ENCODE measurements at regions not wholly inside any gene's neighbourhood (a gene's known extent, or its start where the extent isn't known, plus 50 kb on each side); places are given as distances from the start of the nearest gene placed in this dataset.

DNA sequence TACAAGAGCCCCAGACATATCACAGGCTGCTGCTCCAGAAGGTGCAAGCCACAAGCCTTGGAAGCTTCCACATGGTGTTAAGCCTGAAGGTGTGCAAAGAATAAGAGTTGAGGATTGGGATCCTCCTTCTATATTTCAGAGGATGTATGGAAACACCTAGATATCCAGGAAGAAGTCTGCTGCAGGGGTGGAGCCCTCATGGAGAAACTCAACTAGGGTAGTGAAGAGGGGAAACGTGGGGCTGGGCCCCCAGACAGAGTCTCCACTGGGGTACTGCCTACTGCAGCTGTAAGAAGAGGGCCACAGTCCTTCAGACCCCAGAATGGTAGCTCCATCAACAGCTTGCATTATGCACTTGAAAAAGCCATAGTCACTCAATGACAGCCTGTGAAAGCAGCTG lies 1444.0 kb downstream of the SLITRK1 start:
- intact Hi-C loops (cut with micrococcal nuclease) (no loop called here), dilution Hi-C loops (cut with MboI; ENCODE audit: extremely low pct_ligation_motif_present, low sequenced_read_pairs) (no loop called here)
- ChIA-PET POLR2A (no interaction called here), CTCF (no interaction called here)
- no TSS peak for BruUV-seq (replicated peaks)
- Histone ChIP-seq H3K4me2 (ENCODE audit: insufficient read depth, low read length) (no peak overlapping the region), H3K4me3 (replicated peaks in 1 of 3; ENCODE audit: insufficient read depth in 1 of 3, low read depth in 1 of 3, low read length in 3 of 3) (no peak overlapping the region), H4K20me1 (replicated peaks; ENCODE audit: control insufficient read depth, extremely low read depth, insufficient read depth, low read length) (no peaks in the 10 kb centered on the region), H2AFZ (ENCODE audit: low read depth, low read length) (no peak overlapping the region), H3K9ac (replicated peaks; ENCODE audit: extremely low read depth, insufficient read depth, low read length) (no peak overlapping the region), H3K27ac (ENCODE audit: insufficient read depth, low read depth, low read length) (no peak overlapping the region), H3K36me3 (ENCODE audit: control insufficient read depth in 2 of 2, extremely low read depth in 1 of 2, insufficient read depth in 2 of 2, low read length in 2 of 2) (no peaks in the 10 kb centered on the region), H3K4me1 (ENCODE audit: control insufficient read depth, extremely low read depth, insufficient read depth, low read length) (no peaks in the 10 kb centered on the region), H3K27me3 (ENCODE audit: control insufficient read depth in 2 of 2, insufficient read depth in 2 of 2, low read length in 2 of 2) (no peaks in the 10 kb centered on the region), H3K9me3 (replicated peaks; ENCODE audit: control insufficient read depth, insufficient read depth, low read length) (peaks cover 4% of the 10 kb centered on the region), H3K79me2 (ENCODE audit: control insufficient read depth, insufficient read depth, low read length) (no peaks in the 10 kb centered on the region), H3K9me1 (replicated peaks; ENCODE audit: control insufficient read depth, extremely low read depth, insufficient read depth, low read length) (no peaks in the 10 kb centered on the region)
- FAIRE-seq: no peak
- no peak for DNase-seq (ENCODE audit: low read depth, low spot score)
- TF ChIP-seq EZH2 (IDR thresholded peaks at IDR 0.05; ENCODE audit: borderline replicate concordance, low read depth, low read length, severe bottlenecking): no peak
- TF ChIP-seq, protein P1, sequence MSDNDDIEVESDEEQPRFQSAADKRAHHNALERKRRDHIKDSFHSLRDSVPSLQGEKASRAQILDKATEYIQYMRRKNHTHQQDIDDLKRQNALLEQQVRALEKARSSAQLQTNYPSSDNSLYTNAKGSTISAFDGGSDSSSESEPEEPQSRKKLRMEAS (IDR thresholded peaks at IDR 0.05; ENCODE audit: insufficient read depth, insufficient read length): no peak
- no peak for TF ChIP-seq POLR2AphosphoS5 (IDR thresholded peaks at IDR 0.05; ENCODE audit: insufficient read depth, low read depth, low read length)
- TF ChIP-seq FOS (IDR thresholded peaks at IDR 0.05; ENCODE audit: borderline replicate concordance, insufficient read depth, low read length): no peak
- TF ChIP-seq POLR2A (IDR thresholded peaks at IDR 0.05; ENCODE audit: low read depth, low read length): no peak
- TF ChIP-seq JUN (IDR thresholded peaks at IDR 0.05; ENCODE audit: borderline replicate concordance, insufficient read depth, insufficient read length, low read depth): no peak
- TF ChIP-seq, protein P2, sequence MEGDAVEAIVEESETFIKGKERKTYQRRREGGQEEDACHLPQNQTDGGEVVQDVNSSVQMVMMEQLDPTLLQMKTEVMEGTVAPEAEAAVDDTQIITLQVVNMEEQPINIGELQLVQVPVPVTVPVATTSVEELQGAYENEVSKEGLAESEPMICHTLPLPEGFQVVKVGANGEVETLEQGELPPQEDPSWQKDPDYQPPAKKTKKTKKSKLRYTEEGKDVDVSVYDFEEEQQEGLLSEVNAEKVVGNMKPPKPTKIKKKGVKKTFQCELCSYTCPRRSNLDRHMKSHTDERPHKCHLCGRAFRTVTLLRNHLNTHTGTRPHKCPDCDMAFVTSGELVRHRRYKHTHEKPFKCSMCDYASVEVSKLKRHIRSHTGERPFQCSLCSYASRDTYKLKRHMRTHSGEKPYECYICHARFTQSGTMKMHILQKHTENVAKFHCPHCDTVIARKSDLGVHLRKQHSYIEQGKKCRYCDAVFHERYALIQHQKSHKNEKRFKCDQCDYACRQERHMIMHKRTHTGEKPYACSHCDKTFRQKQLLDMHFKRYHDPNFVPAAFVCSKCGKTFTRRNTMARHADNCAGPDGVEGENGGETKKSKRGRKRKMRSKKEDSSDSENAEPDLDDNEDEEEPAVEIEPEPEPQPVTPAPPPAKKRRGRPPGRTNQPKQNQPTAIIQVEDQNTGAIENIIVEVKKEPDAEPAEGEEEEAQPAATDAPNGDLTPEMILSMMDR (IDR thresholded peaks at IDR 0.05; ENCODE audit: extremely low read depth in 1 of 2, insufficient read depth in 1 of 2, low read depth in 1 of 2, low read length in 2 of 2): no peak
- TF ChIP-seq MYC (IDR thresholded peaks at IDR 0.05; ENCODE audit: low read depth, low read length): no peak
- TF ChIP-seq GATA2 (IDR thresholded peaks at IDR 0.05; ENCODE audit: insufficient read depth, insufficient read length, low read depth, low read length): no peak

Measured in endothelial cell of umbilical vein (primary cell).